ENCODE measurements at regions not wholly inside any gene's neighbourhood (a gene's known extent, or its start where the extent isn't known, plus 50 kb on each side); places are given as distances from the start of the nearest gene placed in this dataset.

DNA sequence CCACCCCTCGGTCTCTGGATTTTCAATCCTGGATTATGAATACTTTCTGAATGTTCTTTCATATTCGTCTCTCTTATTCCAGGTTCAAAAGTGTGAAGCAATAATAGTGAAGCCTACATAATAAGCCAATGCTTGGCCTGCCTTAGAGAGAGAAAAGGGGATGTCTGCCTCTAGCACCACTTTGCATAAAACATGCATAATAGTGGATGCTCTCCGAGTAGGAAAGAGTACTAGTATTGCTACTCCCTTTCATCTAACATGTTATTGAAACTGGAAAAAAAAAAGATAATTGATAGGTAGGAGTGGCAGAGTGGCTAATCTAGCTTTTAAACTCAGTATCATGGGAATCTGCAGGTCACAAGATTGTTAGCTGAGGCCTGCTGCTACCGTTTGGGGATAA, 158.1 kb downstream of the SPATA31D1 start:
- TF ChIP-seq FOXP2 (optimal IDR thresholded peaks at IDR 0.05; ENCODE audit: borderline replicate concordance, extremely low read depth, extremely low read length, insufficient read depth) (no peak), TAF1 (IDR thresholded peaks at IDR 0.05; ENCODE audit: borderline replicate concordance, insufficient read depth, low read length) (no peak), REST (IDR thresholded peaks at IDR 0.05; ENCODE audit: insufficient read depth in 1 of 2, low read depth in 2 of 2, low read length in 2 of 2) (no peak)

DNA sequence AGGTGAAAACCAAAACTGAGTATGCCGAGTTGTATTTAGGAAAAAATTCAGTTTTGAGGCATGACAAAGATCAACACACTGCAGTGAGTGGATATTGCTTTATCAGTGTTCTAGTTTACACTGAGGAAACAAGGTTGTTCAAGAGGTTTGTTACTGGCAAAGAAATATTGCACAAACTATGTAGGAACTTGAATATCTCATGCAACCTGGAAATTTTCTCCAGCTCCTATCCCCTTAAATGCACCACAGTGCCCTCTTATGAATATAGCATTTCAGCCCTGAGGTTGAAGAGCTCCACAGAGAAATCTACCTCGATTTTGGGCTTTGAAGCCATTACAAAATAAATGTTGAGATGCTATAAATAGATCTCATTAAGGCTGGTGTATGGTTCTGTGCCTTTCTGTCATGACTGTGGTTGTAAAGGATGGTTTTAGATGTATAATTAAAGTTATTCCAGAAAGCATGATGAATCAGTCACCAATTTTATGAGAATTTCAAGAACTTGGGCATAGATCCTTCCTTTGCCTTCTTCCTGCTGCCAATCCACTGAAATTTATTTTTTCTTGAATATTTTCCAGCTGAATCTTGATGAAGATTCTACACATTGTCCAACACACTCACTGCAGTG, 159.3 kb downstream of the SPATA31D1 start:
- no peak for TF ChIP-seq POLR2AphosphoS5 (IDR thresholded peaks at IDR 0.05; ENCODE audit: low read depth, low read length)
- no peak for TF ChIP-seq FOXP2 (optimal IDR thresholded peaks at IDR 0.05; ENCODE audit: borderline replicate concordance, extremely low read depth, extremely low read length, insufficient read depth)
- TF ChIP-seq TAF1 (IDR thresholded peaks at IDR 0.05; ENCODE audit: borderline replicate concordance, insufficient read depth, low read length): no peak
- no peak for TF ChIP-seq REST (IDR thresholded peaks at IDR 0.05; ENCODE audit: insufficient read depth in 1 of 2, low read depth in 2 of 2, low read length in 2 of 2)
- TF ChIP-seq SIN3A (IDR thresholded peaks at IDR 0.05; ENCODE audit: borderline replicate concordance, insufficient read depth, low read length): no peak

DNA sequence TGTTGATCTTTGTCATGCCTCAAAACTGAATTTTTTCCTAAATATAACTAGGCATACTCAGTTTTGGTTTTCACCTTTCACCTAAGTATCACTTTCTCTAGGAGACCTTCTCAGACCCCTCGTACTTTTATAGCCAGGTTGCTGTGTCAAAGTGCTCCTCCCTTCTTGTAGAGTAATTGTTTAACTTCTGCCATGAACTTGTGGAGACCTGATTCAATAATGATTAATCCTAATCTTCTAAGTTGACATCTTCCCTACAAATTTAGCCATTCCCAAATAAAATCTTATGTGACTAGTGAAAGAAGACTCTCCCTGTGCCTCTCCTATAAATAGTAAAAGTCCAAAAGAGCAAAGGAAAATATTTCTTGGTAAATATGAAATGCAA, 159.8 kb downstream of the SPATA31D1 start:
- TF ChIP-seq FOXP2 (optimal IDR thresholded peaks at IDR 0.05; ENCODE audit: borderline replicate concordance, extremely low read depth, extremely low read length, insufficient read depth) (no peak), POLR2AphosphoS5 (IDR thresholded peaks at IDR 0.05; ENCODE audit: low read depth, low read length) (no peak), SIN3A (IDR thresholded peaks at IDR 0.05; ENCODE audit: borderline replicate concordance, insufficient read depth, low read length) (no peak), TAF1 (IDR thresholded peaks at IDR 0.05; ENCODE audit: borderline replicate concordance, insufficient read depth, low read length) (no peak), REST (IDR thresholded peaks at IDR 0.05; ENCODE audit: insufficient read depth in 1 of 2, low read depth in 2 of 2, low read length in 2 of 2) (no peak)

DNA sequence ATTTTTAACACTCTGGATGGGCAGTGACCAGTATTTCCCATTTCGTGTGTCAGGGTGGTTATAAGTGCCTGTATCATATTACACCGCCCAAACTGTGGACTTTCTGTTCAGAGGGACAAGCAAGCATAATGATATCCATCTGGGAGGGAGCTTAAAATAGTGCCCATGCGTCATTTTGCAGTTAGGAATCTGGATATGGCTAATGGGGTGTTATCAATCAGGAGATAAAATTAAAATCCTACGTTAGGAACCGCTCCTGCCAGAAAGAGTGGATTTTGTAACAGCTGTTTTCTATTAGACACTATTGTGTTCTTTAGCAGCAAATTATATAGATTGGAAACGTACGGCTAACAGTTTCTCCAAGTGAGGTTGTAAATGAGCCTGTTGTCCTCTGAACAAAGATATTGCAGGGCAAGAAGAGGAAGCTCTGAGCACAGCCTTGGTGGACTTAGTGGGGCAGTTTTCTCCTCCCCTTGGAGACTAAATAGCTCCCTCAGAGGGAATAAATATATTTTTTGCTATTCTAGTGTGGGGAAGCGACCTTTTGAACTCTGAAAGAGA, 160.4 kb downstream of the SPATA31D1 start:
- TF ChIP-seq SIN3A (IDR thresholded peaks at IDR 0.05; ENCODE audit: borderline replicate concordance, insufficient read depth, low read length) (no peak), FOXP2 (optimal IDR thresholded peaks at IDR 0.05; ENCODE audit: borderline replicate concordance, extremely low read depth, extremely low read length, insufficient read depth) (no peak), POLR2AphosphoS5 (IDR thresholded peaks at IDR 0.05; ENCODE audit: low read depth, low read length) (0 out of 2 replicates have a peak, but pooled peaks have one; percentile 44), REST (IDR thresholded peaks at IDR 0.05; ENCODE audit: insufficient read depth in 1 of 2, low read depth in 2 of 2, low read length in 2 of 2) (no peak), TAF1 (IDR thresholded peaks at IDR 0.05; ENCODE audit: borderline replicate concordance, insufficient read depth, low read length) (no peak)

Measured in PFSK-1 (cell line).